ENCODE measurements at regions not wholly inside any gene's neighbourhood (a gene's known extent, or its start where the extent isn't known, plus 50 kb on each side); places are given as distances from the start of the nearest gene placed in this dataset.
"Not testable (repeated sequence)": the region's sequence is repeated elsewhere in the genome, so short reads cannot be mapped to it uniquely, and the experiment has no call there.

GRCh38 chr2:122056853-122057252 lies 301.4 kb downstream of the TSN start:
- DNase-seq (ENCODE audit: low read depth in 4 of 4, low spot score in 1 of 4) = no peak

- DNase-seq (ENCODE audit: low read depth in 4 of 4, low spot score in 1 of 4) = no peak
Observed at GRCh38 chr2:122061206-122061605, 305.8 kb downstream of the TSN start.

GRCh38 chr2:122061831-122062230 lies 306.4 kb downstream of the TSN start:
- no peak for DNase-seq (ENCODE audit: low read depth in 4 of 4, low spot score in 1 of 4)

- no peak for DNase-seq (ENCODE audit: low read depth in 4 of 4, low spot score in 1 of 4)
Observed at GRCh38 chr2:122062506-122062905, 307.1 kb downstream of the TSN start.

GRCh38 chr2:122063716-122064115 lies 308.3 kb downstream of the TSN start:
- no peak for DNase-seq (ENCODE audit: low read depth in 4 of 4, low spot score in 1 of 4)

- DNase-seq (ENCODE audit: low read depth in 4 of 4, low spot score in 1 of 4) = no peak
Observed at GRCh38 chr2:122070241-122070731, 314.8 kb downstream of the TSN start.

GRCh38 chr2:122072666-122073065 lies 317.2 kb downstream of the TSN start:
- no peak for DNase-seq (ENCODE audit: low read depth in 4 of 4, low spot score in 1 of 4)

GRCh38 chr2:122074201-122074600 lies 318.8 kb downstream of the TSN start:
- DNase-seq (ENCODE audit: low read depth in 4 of 4, low spot score in 1 of 4) = no peak

GRCh38 chr2:122075381-122075780 lies 319.9 kb downstream of the TSN start:
- no peak for DNase-seq (ENCODE audit: low read depth in 4 of 4, low spot score in 1 of 4)

- DNase-seq (ENCODE audit: low read depth in 4 of 4, low spot score in 1 of 4) = no peak
Observed at GRCh38 chr2:122077114-122077513, 321.7 kb downstream of the TSN start.

GRCh38 chr2:122077771-122078170 lies 322.3 kb downstream of the TSN start:
- DNase-seq (ENCODE audit: low read depth in 4 of 4, low spot score in 1 of 4) = no peak

- DNase-seq (ENCODE audit: low read depth in 4 of 4, low spot score in 1 of 4) = no peak
Observed at GRCh38 chr2:122078451-122078850, 323.0 kb downstream of the TSN start.

GRCh38 chr2:122079844-122080243 lies 324.4 kb downstream of the TSN start:
- DNase-seq (ENCODE audit: low read depth in 4 of 4, low spot score in 1 of 4) = no peak

- no peak for DNase-seq (ENCODE audit: low read depth in 4 of 4, low spot score in 1 of 4)
Observed at GRCh38 chr2:122080316-122080715, 324.9 kb downstream of the TSN start.

- DNase-seq (ENCODE audit: low read depth in 4 of 4, low spot score in 1 of 4) = no peak
Observed at GRCh38 chr2:122080871-122081270, 325.4 kb downstream of the TSN start.

- DNase-seq (ENCODE audit: low read depth in 4 of 4, low spot score in 1 of 4) = no peak
Observed at GRCh38 chr2:122081751-122082150, 326.3 kb downstream of the TSN start.

GRCh38 chr2:122083256-122084048 lies 328.0 kb downstream of the TSN start:
- DNase-seq (ENCODE audit: low read depth in 4 of 4, low spot score in 1 of 4) = no peak

- not testable (repeated sequence) for DNase-seq (ENCODE audit: low read depth in 4 of 4, low spot score in 1 of 4)
Observed at GRCh38 chr2:122085672-122086071, 330.2 kb downstream of the TSN start.

- DNase-seq (ENCODE audit: low read depth in 4 of 4, low spot score in 1 of 4) = no peak
Observed at GRCh38 chr2:122094557-122094956, 339.1 kb downstream of the TSN start.

GRCh38 chr2:122096761-122097160 lies 341.3 kb downstream of the TSN start:
- no peak for DNase-seq (ENCODE audit: low read depth in 4 of 4, low spot score in 1 of 4)

GRCh38 chr2:122098306-122098705 lies 342.9 kb downstream of the TSN start:
- DNase-seq (ENCODE audit: low read depth in 4 of 4, low spot score in 1 of 4) = no peak

- DNase-seq (ENCODE audit: low read depth in 4 of 4, low spot score in 1 of 4) = no peak
Observed at GRCh38 chr2:122100346-122100745, 344.9 kb downstream of the TSN start.

- DNase-seq (ENCODE audit: low read depth in 4 of 4, low spot score in 1 of 4) = no peak
Observed at GRCh38 chr2:122100756-122101155, 345.3 kb downstream of the TSN start.

Measured in stimulated activated CD4-positive, alpha-beta T cell treated with anti-CD3 and anti-CD28 coated beads, Interleukin-1b, Interleukin-23, amount 100 ng/mL, for 24 hours (primary cell).